Fibroblast of the aortic adventitia (primary cell): ENCODE measurements at regions not wholly inside any gene's neighbourhood (a gene's known extent, or its start where the extent isn't known, plus 50 kb on each side); places are given as distances from the start of the nearest gene placed in this dataset.

Source experiments
- DNase-seq: peaks from one replicate; pipeline ENCODE4 v3.0.0-alpha.2; 2010; ENCODE audit warnings: low read depth
- H3K4me3 ChIP-seq: 2 replicates; pipeline ENCODE4 v1.5.1; 2011; ENCODE audit warnings: low read depth, mild to moderate bottlenecking, control low read depth, low read length, moderate library complexity
- CTCF ChIP-seq: IDR thresholded peaks from 2 replicates; pipeline ENCODE4 v1.5.1; 2011; ENCODE audit warnings: mild to moderate bottlenecking, low read length, control low read depth, inconsistent platforms; ENCODE audit not compliant: insufficient read depth

- no peak overlapping the region for H3K4me3 ChIP-seq
- DNase-seq, result no peak
- no peak for TF ChIP-seq CTCF
These were observed 207.9 kb upstream of the NT5C1B start for GRCh38 chr2:18797133-18797845.

DNA sequence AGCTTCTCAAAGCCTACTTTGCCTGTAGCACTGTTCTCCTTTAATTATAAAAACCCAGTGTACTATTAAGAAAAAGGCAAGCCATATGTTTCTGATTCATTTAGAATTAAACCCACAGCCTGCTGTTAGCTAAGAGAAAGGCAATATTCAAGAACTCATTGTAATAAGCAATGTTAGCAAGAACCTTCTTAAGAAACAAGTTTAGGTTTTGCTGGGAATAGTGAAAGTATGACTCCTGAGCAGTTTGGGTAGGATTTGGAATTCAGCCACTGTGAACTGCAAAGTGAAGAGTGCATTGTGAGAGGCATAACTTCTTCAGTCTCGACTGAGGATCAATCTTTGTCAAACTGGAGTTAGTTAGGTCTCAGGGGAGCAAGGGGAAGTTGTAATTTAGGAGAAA, 206.5 kb upstream of the NT5C1B start:
- TF ChIP-seq CTCF, result no peak
- peak; percentile 63 for DNase-seq

GRCh38 chr2:18792684-18793083, 203.3 kb upstream of the NT5C1B start:
- DNase-seq, result no peak
- TF ChIP-seq CTCF, result no peak
- no peak overlapping the region for H3K4me3 ChIP-seq

More for the DNA sequence above, 206.5 kb upstream of the NT5C1B start:
- no peak overlapping the region for H3K4me3 ChIP-seq

DNA sequence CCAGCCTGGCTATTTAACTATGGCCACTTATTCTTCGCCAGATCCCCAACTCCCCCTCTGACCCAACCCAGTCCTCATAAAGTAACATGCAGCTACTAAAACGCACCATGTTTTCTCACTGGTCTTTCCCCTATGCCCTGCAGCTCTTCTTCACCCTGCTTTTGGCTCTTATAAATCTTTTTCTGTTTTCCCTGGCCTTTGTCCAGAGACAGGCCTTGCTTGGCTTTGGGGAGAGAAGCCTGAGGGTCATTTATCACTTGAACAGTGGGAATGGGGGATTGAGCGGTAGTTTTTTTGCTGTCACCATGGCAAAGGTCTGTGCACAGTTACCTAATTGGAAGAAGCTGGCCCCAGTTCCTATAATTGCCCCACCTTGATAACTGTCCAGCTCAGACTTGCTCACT, 202.9 kb upstream of the NT5C1B start:
- H3K4me3 ChIP-seq, result no peak overlapping the region
- peak; percentile 73 for DNase-seq
- TF ChIP-seq CTCF, result no peak

GRCh38 chr2:18791172-18791797, 201.9 kb upstream of the NT5C1B start:
- no peak for TF ChIP-seq CTCF
- H3K4me3 ChIP-seq, result no peak overlapping the region
- DNase-seq, result peak; percentile 40

DNA sequence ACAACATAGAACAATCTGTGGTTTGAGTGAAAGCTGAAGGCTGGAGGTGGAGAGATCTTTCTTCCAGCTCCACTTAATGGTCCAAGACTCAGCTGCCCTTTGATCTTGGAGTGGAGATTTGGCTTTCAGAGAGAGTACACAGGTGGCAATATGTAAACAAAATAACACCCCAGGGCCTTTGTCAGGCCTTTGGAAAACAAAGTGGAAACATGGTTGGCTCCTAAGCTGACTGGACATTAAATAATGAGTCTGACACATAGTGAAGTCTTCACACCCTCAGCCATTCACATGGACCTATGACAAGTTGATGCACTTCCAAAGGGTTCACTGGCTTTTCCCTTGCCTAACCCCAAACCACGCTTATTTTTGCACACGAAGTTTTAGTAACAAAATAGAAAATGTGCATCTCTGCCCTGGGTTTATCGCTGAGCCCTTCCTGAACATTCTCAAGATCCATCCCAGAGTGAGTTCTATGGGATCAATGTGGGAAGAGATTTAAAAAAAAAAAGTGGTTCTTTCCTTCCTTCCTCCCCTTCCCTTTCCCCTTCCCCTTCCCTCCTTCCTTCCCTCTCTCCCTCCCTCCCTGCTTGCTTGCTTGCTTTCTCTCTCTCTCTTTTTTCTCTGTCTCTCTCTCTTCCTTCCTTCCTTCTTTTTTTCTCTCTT, 201.3 kb upstream of the NT5C1B start:
- no peak for TF ChIP-seq CTCF
- H3K4me3 ChIP-seq, result no peak overlapping the region
- no peak for DNase-seq
